ENCODE measurements at regions not wholly inside any gene's neighbourhood (a gene's known extent, or its start where the extent isn't known, plus 50 kb on each side); places are given as distances from the start of the nearest gene placed in this dataset.

- no peaks in the 10 kb centered on the region for H3K9me3 ChIP-seq (ENCODE audit: control insufficient read depth, insufficient read depth, low read depth, low read length)
- no peak for TF ChIP-seq TCF7L2 (IDR thresholded peaks at IDR 0.05; ENCODE audit: low read depth, low read length)
- TF ChIP-seq REST (IDR thresholded peaks at IDR 0.05; ENCODE audit: insufficient read depth in 1 of 2, low read depth in 2 of 2, low read length in 1 of 2) = no peak
- TF ChIP-seq, protein P1, sequence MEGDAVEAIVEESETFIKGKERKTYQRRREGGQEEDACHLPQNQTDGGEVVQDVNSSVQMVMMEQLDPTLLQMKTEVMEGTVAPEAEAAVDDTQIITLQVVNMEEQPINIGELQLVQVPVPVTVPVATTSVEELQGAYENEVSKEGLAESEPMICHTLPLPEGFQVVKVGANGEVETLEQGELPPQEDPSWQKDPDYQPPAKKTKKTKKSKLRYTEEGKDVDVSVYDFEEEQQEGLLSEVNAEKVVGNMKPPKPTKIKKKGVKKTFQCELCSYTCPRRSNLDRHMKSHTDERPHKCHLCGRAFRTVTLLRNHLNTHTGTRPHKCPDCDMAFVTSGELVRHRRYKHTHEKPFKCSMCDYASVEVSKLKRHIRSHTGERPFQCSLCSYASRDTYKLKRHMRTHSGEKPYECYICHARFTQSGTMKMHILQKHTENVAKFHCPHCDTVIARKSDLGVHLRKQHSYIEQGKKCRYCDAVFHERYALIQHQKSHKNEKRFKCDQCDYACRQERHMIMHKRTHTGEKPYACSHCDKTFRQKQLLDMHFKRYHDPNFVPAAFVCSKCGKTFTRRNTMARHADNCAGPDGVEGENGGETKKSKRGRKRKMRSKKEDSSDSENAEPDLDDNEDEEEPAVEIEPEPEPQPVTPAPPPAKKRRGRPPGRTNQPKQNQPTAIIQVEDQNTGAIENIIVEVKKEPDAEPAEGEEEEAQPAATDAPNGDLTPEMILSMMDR (IDR thresholded peaks at IDR 0.05) = no peak
- no peak for TF ChIP-seq POLR2AphosphoS5 (IDR thresholded peaks at IDR 0.05; ENCODE audit: low read depth, low read length)
- TF ChIP-seq SIN3A (IDR thresholded peaks at IDR 0.05; ENCODE audit: borderline replicate concordance, insufficient read depth, low read depth, low read length) = no peak
- H3K27me3 ChIP-seq (ENCODE audit: control insufficient read depth, insufficient read depth, low read length) = no peaks in the 10 kb centered on the region
- ChIA-PET POLR2A (no interaction called here), CTCF (no interaction called here)
- H3K36me3 ChIP-seq (ENCODE audit: control insufficient read depth, insufficient read depth, low read length) = no peaks in the 10 kb centered on the region
- H3K4me1 ChIP-seq (ENCODE audit: control insufficient read depth, insufficient read depth, low read length) = no peaks in the 10 kb centered on the region
- in situ Hi-C loops (cut with HindIII; ENCODE audit: low pct_unique_long_range_greater_than_20kb, low sequenced_read_pairs) = no loop called here
- ATAC-seq (no peak), DNase-seq (ENCODE audit: low read depth, low spot score) (no peak)
- intact Hi-C loops (cut with micrococcal nuclease; ENCODE audit: unreplicated experiment) = loop anchor here (5.0 kb wide), 1 partner anchor 339 kb away; no protein-coding TSS in a partner anchor
- BruUV-seq (replicated peaks) = no TSS peak
- H3K4me3 ChIP-seq (ENCODE audit: low read depth in 2 of 2, low read length in 2 of 2) = no peak overlapping the region
- H3K27ac ChIP-seq (ENCODE audit: low read length) = no peak overlapping the region
Observed at GRCh38 chr11:115676768-115677167, 172.6 kb upstream of the CADM1 start.

GRCh38 chr11:115676206-115676605 is 172.0 kb upstream of the CADM1 start:
- POLR2A ChIA-PET = no interaction called here
- CTCF ChIA-PET = no interaction called here
- H3K4me1 ChIP-seq (ENCODE audit: control insufficient read depth, insufficient read depth, low read length) = no peaks in the 10 kb centered on the region
- ATAC-seq (no peak), DNase-seq (ENCODE audit: low read depth, low spot score) (no peak)
- no peaks in the 10 kb centered on the region for H3K36me3 ChIP-seq (ENCODE audit: control insufficient read depth, insufficient read depth, low read length)
- H3K27me3 ChIP-seq (ENCODE audit: control insufficient read depth, insufficient read depth, low read length) = no peaks in the 10 kb centered on the region
- TF ChIP-seq, protein P1 (IDR thresholded peaks at IDR 0.05) = no peak
- TF ChIP-seq TCF7L2 (IDR thresholded peaks at IDR 0.05; ENCODE audit: low read depth, low read length) (no peak), REST (IDR thresholded peaks at IDR 0.05; ENCODE audit: insufficient read depth in 1 of 2, low read depth in 2 of 2, low read length in 1 of 2) (no peak), SIN3A (IDR thresholded peaks at IDR 0.05; ENCODE audit: borderline replicate concordance, insufficient read depth, low read depth, low read length) (no peak), POLR2AphosphoS5 (IDR thresholded peaks at IDR 0.05; ENCODE audit: low read depth, low read length) (no peak)
- H3K27ac ChIP-seq (ENCODE audit: low read length) = no peak overlapping the region
- in situ Hi-C loops (cut with HindIII; ENCODE audit: low pct_unique_long_range_greater_than_20kb, low sequenced_read_pairs) = no loop called here
- no TSS peak for BruUV-seq (replicated peaks)
- no peak overlapping the region for H3K4me3 ChIP-seq (ENCODE audit: low read depth in 2 of 2, low read length in 2 of 2)
- intact Hi-C loops (cut with micrococcal nuclease; ENCODE audit: unreplicated experiment) = loop anchor here (5.0 kb wide), 1 partner anchor 339 kb away; no protein-coding TSS in a partner anchor
- no peaks in the 10 kb centered on the region for H3K9me3 ChIP-seq (ENCODE audit: control insufficient read depth, insufficient read depth, low read depth, low read length)
